WTC11 (cell line): ENCODE measurements at regions not wholly inside any gene's neighbourhood (a gene's known extent, or its start where the extent isn't known, plus 50 kb on each side); places are given as distances from the start of the nearest gene placed in this dataset.

Experiments
- ATAC-seq: fragments of 200-7000 bp; cut with Tn5 transposase; 2 replicates; pipeline ENCODE4 v1.10.0; 2021; ENCODE audit warnings: mild to moderate bottlenecking, moderate library complexity
- CTCF ChIA-PET: fragments of 300-600 bp; sonication (Branson Sonifier 250); formaldehyde crosslinking; loops from one replicate; lab custom pipeline; 2021; ENCODE audit warnings: antibody characterized with exemption; lab: Charles Lee
- POLR2A ChIA-PET: fragments of 350-600 bp; sonication (Branson Sonifier 250); formaldehyde crosslinking; loops from one replicate; lab custom pipeline; 2021; ENCODE audit warnings: antibody characterized with exemption; lab: Charles Lee
- DNase-seq: peaks from one replicate; pipeline ENCODE4 v3.0.0; 2021; ENCODE audit warnings: low spot score
- H3K27ac Mint-ChIP-seq: 2 replicates; pipeline ENCODE4 v1.8.0; 2021; ENCODE audit warnings: mixed read lengths
- H3K27me3 Mint-ChIP-seq: 2 replicates; pipeline ENCODE4 v1.8.0; 2021; ENCODE audit warnings: low read depth, mild to moderate bottlenecking, moderate library complexity, mixed read lengths
- H3K36me3 Mint-ChIP-seq: 2 replicates; pipeline ENCODE4 v1.8.0; 2021; ENCODE audit warnings: mixed read lengths
- H3K4me1 Mint-ChIP-seq: 2 replicates; pipeline ENCODE4 v1.8.0; 2022; ENCODE audit warnings: mixed read lengths
- H3K4me3 Mint-ChIP-seq: 2 replicates; pipeline ENCODE4 v1.8.0; 2021; ENCODE audit warnings: mild to moderate bottlenecking, moderate library complexity, mixed read lengths
- H3K9me3 Mint-ChIP-seq: 2 replicates; pipeline ENCODE4 v1.8.0; 2021; ENCODE audit warnings: mixed read lengths
- CBFB ChIP-seq: sonication (generic); formaldehyde crosslinking; IDR thresholded peaks from 2 replicates; pipeline ENCODE4 v1.8.1; 2022; ENCODE audit warnings: mild to moderate bottlenecking, low read depth, missing genetic modification reagents
- CREM ChIP-seq: sonication (generic); formaldehyde crosslinking; IDR thresholded peaks from 2 replicates; pipeline ENCODE4 v1.8.1; 2022; ENCODE audit warnings: mild to moderate bottlenecking, missing genetic modification reagents, moderate library complexity
- CTCF ChIP-seq: fragments of 200-600 bp; IDR thresholded peaks from 2 replicates; pipeline ENCODE4 v1.8.0; 2022; ENCODE audit warnings: antibody characterized with exemption
- E2F4 ChIP-seq: sonication (generic); formaldehyde crosslinking; IDR thresholded peaks from 2 replicates; pipeline ENCODE4 v1.8.1; 2022; ENCODE audit warnings: low read depth, mild to moderate bottlenecking, moderate library complexity, missing genetic modification reagents, borderline replicate concordance
- ERG ChIP-seq: fragments of 250-450 bp; sonication (Bioruptor Pico); IDR thresholded peaks from 2 replicates; pipeline ENCODE4 v1.8.0; 2021; ENCODE audit warnings: mild to moderate bottlenecking
- ESRRA ChIP-seq: sonication (generic); formaldehyde crosslinking; IDR thresholded peaks from 2 replicates; pipeline ENCODE4 v1.8.1; 2022; ENCODE audit warnings: mild to moderate bottlenecking, missing genetic modification reagents, borderline replicate concordance
- FOXJ3 ChIP-seq: sonication (generic); formaldehyde crosslinking; IDR thresholded peaks from 2 replicates; pipeline ENCODE4 v1.9.0; 2021; ENCODE audit warnings: missing genetic modification reagents, mild to moderate bottlenecking, borderline replicate concordance
- HMGXB4 ChIP-seq: sonication (generic); formaldehyde crosslinking; IDR thresholded peaks from 2 replicates; pipeline ENCODE4 v1.8.1; 2023; ENCODE audit warnings: mild to moderate bottlenecking, moderate library complexity, missing genetic modification reagents
- IRF1 ChIP-seq: sonication (generic); formaldehyde crosslinking; IDR thresholded peaks from 2 replicates; pipeline ENCODE4 v1.8.0; 2023; ENCODE audit warnings: missing genetic modification reagents
- JUN ChIP-seq: sonication (generic); formaldehyde crosslinking; IDR thresholded peaks from 2 replicates; pipeline ENCODE4 v1.8.0; 2023; ENCODE audit warnings: mild to moderate bottlenecking, missing genetic modification reagents
- MLX ChIP-seq: sonication (generic); formaldehyde crosslinking; IDR thresholded peaks from 2 replicates; pipeline ENCODE4 v1.8.1; 2023; ENCODE audit warnings: mild to moderate bottlenecking, missing genetic modification reagents, moderate library complexity
- NR2C2 ChIP-seq: sonication (generic); formaldehyde crosslinking; IDR thresholded peaks from 2 replicates; pipeline ENCODE4 v1.8.0; 2022; ENCODE audit warnings: mild to moderate bottlenecking, missing genetic modification reagents
- OVOL2 ChIP-seq: fragments of 250-450 bp; sonication (Bioruptor Pico); IDR thresholded peaks from 2 replicates; pipeline ENCODE4 v1.9.0; 2021; ENCODE audit warnings: mild to moderate bottlenecking, borderline replicate concordance
- PRDM15 ChIP-seq: sonication (generic); formaldehyde crosslinking; IDR thresholded peaks from 2 replicates; pipeline ENCODE4 v1.8.0; 2022; ENCODE audit warnings: missing genetic modification reagents
- PRRX2 ChIP-seq: fragments of 250-450 bp; sonication (Bioruptor Pico); IDR thresholded peaks from 2 replicates; pipeline ENCODE4 v1.8.0; 2021; ENCODE audit warnings: mild to moderate bottlenecking
- SOX15 ChIP-seq: fragments of 250-450 bp; sonication (Bioruptor Pico); IDR thresholded peaks from 2 replicates; pipeline ENCODE4 v1.9.0; 2021; ENCODE audit warnings: mild to moderate bottlenecking
- SP1 ChIP-seq: sonication (generic); formaldehyde crosslinking; conservative IDR thresholded peaks from 2 replicates; pipeline ENCODE4 v1.8.1; 2022; ENCODE audit warnings: missing genetic modification reagents
- TEAD1 ChIP-seq: sonication (generic); formaldehyde crosslinking; IDR thresholded peaks from 2 replicates; pipeline ENCODE4 v1.8.0; 2022; ENCODE audit warnings: mild to moderate bottlenecking, missing genetic modification reagents
- USF1 ChIP-seq: sonication (generic); formaldehyde crosslinking; IDR thresholded peaks from 2 replicates; pipeline ENCODE4 v1.8.0; 2022; ENCODE audit warnings: mild to moderate bottlenecking, missing genetic modification reagents
- USF2 ChIP-seq: sonication (generic); formaldehyde crosslinking; IDR thresholded peaks from 2 replicates; pipeline ENCODE4 v1.8.1; 2023; ENCODE audit warnings: mild to moderate bottlenecking, missing genetic modification reagents, moderate library complexity
- ZBTB43 ChIP-seq: sonication (generic); formaldehyde crosslinking; IDR thresholded peaks from 2 replicates; pipeline ENCODE4 v1.8.1; 2023; ENCODE audit warnings: mild to moderate bottlenecking, missing genetic modification reagents
- ZNF317 ChIP-seq: sonication (generic); formaldehyde crosslinking; IDR thresholded peaks from 2 replicates; pipeline ENCODE4 v1.8.1; 2023; ENCODE audit warnings: low read depth, mild to moderate bottlenecking, moderate library complexity, missing genetic modification reagents, borderline replicate concordance
- ZNF671 ChIP-seq: fragments of 250-450 bp; sonication (Bioruptor Pico); IDR thresholded peaks from 2 replicates; pipeline ENCODE4 v1.8.0; 2021; ENCODE audit warnings: mild to moderate bottlenecking

GRCh38 chr16:73251608-73252007, 203.7 kb upstream of the ZFHX3 start (continued):
- TF ChIP-seq SP1 (no peak), USF2 (CRISPR knock-in tag) (no peak), FOXJ3 (no peak), ZNF317 (CRISPR knock-in tag) (no peak), IRF1 (no peak), HMGXB4 (CRISPR knock-in tag) (no peak), PRRX2 (CRISPR knock-in tag) (no peak)

GRCh38 chr16:73248316-73248715, 200.4 kb upstream of the ZFHX3 start:
- CTCF ChIA-PET: no interaction called here
- H3K36me3 Mint-ChIP-seq: no peaks in the 10 kb centered on the region
- H3K27ac Mint-ChIP-seq: no peak overlapping the region
- H3K4me1 Mint-ChIP-seq: no peaks in the 10 kb centered on the region
- DNase-seq (no peak), ATAC-seq (no peak)
- peaks cover 4% of the 10 kb centered on the region; the same call in 1 of the 2 replicates for H3K9me3 Mint-ChIP-seq
- POLR2A ChIA-PET: no interaction called here
- H3K4me3 Mint-ChIP-seq: no peak overlapping the region
- no peaks in the 10 kb centered on the region for H3K27me3 Mint-ChIP-seq
- no peak for TF ChIP-seq CBFB (CRISPR knock-in tag)
- TF ChIP-seq ESRRA (CRISPR knock-in tag): no peak
- TF ChIP-seq CREM (CRISPR knock-in tag): no peak
- no peak for TF ChIP-seq USF1 (CRISPR knock-in tag)
- TF ChIP-seq NR2C2: no peak
- TF ChIP-seq JUN (CRISPR knock-in tag): no peak
- no peak for TF ChIP-seq OVOL2 (CRISPR knock-in tag)
- no peak for TF ChIP-seq SOX15 (CRISPR knock-in tag)
- no peak for TF ChIP-seq CTCF
- TF ChIP-seq ZNF671: no peak
- no peak for TF ChIP-seq TEAD1 (CRISPR knock-in tag)
- no peak for TF ChIP-seq PRDM15 (CRISPR knock-in tag)
- no peak for TF ChIP-seq ERG (CRISPR knock-in tag)
- TF ChIP-seq MLX: no peak
- TF ChIP-seq ZBTB43 (CRISPR knock-in tag): no peak
- TF ChIP-seq E2F4 (CRISPR knock-in tag): no peak
- no peak for TF ChIP-seq PRRX2 (CRISPR knock-in tag)
